A673 (cell line): ENCODE measurements at regions not wholly inside any gene's neighbourhood (a gene's known extent, or its start where the extent isn't known, plus 50 kb on each side); places are given as distances from the start of the nearest gene placed in this dataset.

Experiments used
- BruUV-seq: library from RNA; stranded (reverse); fragments of 400-500 nt; replicated peaks from 2 replicates; lab custom pipeline; 2021; lab: Mats Ljungman, UMichigan
- CTCF ChIA-PET: fragments of 300-600 bp; sonication (Branson Sonifier 250); formaldehyde crosslinking; loops from one replicate; lab custom pipeline; 2022; ENCODE audit warnings: antibody characterized with exemption; lab: Charles Lee
- POLR2A ChIA-PET: fragments of 300-600 bp; sonication (Branson Sonifier 250); formaldehyde crosslinking; loops from one replicate; lab custom pipeline; 2022; ENCODE audit warnings: antibody characterized with exemption; ENCODE audit not compliant: low non-redundant PET; lab: Charles Lee
- DNase-seq: peaks from one replicate; pipeline ENCODE4 v3.0.0-alpha.2; 2015; ENCODE audit warnings: low spot score
- H3K27ac ChIP-seq: fragments of 200-600 bp; sonication (generic); 2 replicates; pipeline ENCODE4 v1.5.1; 2016; ENCODE audit warnings: mixed run types, low read depth, mild to moderate bottlenecking, mixed read lengths, antibody characterized with exemption, low read length; ENCODE audit not compliant: poor library complexity, severe bottlenecking
- H3K27me3 ChIP-seq: fragments of 200-600 bp; sonication (generic); replicated peaks from 2 replicates; pipeline ENCODE4 v1.6.1; 2017; ENCODE audit warnings: mixed run types, low read depth, mild to moderate bottlenecking, mixed read lengths, antibody characterized with exemption, low read length; ENCODE audit not compliant: insufficient read depth, poor library complexity
- H3K36me3 ChIP-seq: fragments of 200-600 bp; sonication (generic); 2 replicates; pipeline ENCODE4 v1.6.1; 2016; ENCODE audit warnings: mixed run types, mild to moderate bottlenecking, mixed read lengths, antibody characterized with exemption, low read length; ENCODE audit not compliant: insufficient read depth, poor library complexity, severe bottlenecking
- H3K4me1 ChIP-seq: fragments of 200-600 bp; sonication (generic); 2 replicates; pipeline ENCODE4 v1.6.1; 2017; ENCODE audit warnings: mixed run types, mild to moderate bottlenecking, mixed read lengths, antibody characterized with exemption, low read length; ENCODE audit not compliant: insufficient read depth, poor library complexity, severe bottlenecking
- H3K4me3 ChIP-seq: fragments of 200-600 bp; sonication (generic); 2 replicates; pipeline ENCODE4 v1.5.1; 2016; ENCODE audit warnings: low read depth, mixed run types, mild to moderate bottlenecking, mixed read lengths, low read length; ENCODE audit not compliant: poor library complexity, severe bottlenecking
- H3K9me3 ChIP-seq: fragments of 200-600 bp; sonication (generic); 2 replicates; pipeline ENCODE4 v1.6.1; 2016; ENCODE audit warnings: mixed run types, low read depth, mild to moderate bottlenecking, mixed read lengths, antibody characterized with exemption, low read length; ENCODE audit not compliant: poor library complexity, severe bottlenecking
- EZH2 ChIP-seq: fragments of 200-600 bp; sonication (generic); IDR thresholded peaks from 2 replicates; pipeline ENCODE4 v1.6.1; 2017; ENCODE audit warnings: borderline replicate concordance, low read depth, mild to moderate bottlenecking, mixed read lengths, antibody characterized with exemption, low read length; ENCODE audit not compliant: poor library complexity, severe bottlenecking
- intact Hi-C: fragments of 100-400 bp; cut with micrococcal nuclease; formaldehyde crosslinking; loops from one replicate; pipeline ENCODE4 v1.10.0; 2022; ENCODE audit not compliant: unreplicated experiment
- TF ChIP-seq, protein P1 (sequence below): fragments of 300-800, 200-600 bp; sonication (generic); conservative IDR thresholded peaks from 2 replicates; pipeline ENCODE4 v1.5.1; 2017; ENCODE audit warnings: low read depth, mild to moderate bottlenecking, antibody characterized with exemption, low read length, moderate library complexity, mixed read lengths

DNA sequence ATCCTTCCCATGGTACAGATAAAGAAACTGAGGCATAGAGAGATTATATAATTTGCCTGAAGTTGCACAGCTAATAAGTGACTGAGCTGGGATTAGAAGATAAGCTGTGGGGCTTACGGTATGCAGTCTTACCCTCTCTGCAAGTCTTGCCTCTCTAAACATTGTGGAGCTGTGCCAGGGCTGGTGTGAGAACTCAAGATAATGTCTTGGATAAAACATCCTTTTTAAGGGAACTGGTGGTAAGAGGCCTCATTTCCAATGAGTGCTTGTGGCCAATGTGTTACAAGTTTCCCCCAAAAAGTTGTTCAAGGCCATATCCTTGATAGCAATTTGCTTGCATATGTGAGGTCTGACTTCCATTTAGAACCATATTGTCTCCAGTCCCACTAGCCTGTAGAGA, 84.3 kb upstream of the ETAA1 start:
- no peaks in the 10 kb centered on the region for H3K9me3 ChIP-seq
- peaks cover 8% of the 10 kb centered on the region for H3K4me1 ChIP-seq
- no peaks in the 10 kb centered on the region for H3K36me3 ChIP-seq
- BruUV-seq = no TSS peak
- no peak overlapping the region for H3K27ac ChIP-seq
- intact Hi-C loops = no loop called here
- ChIA-PET CTCF (no interaction called here), POLR2A (no interaction called here)
- DNase-seq = no peak
- no peaks in the 10 kb centered on the region for H3K27me3 ChIP-seq
- H3K4me3 ChIP-seq = no peak overlapping the region
- no peak for TF ChIP-seq EZH2
- TF ChIP-seq, protein P1, sequence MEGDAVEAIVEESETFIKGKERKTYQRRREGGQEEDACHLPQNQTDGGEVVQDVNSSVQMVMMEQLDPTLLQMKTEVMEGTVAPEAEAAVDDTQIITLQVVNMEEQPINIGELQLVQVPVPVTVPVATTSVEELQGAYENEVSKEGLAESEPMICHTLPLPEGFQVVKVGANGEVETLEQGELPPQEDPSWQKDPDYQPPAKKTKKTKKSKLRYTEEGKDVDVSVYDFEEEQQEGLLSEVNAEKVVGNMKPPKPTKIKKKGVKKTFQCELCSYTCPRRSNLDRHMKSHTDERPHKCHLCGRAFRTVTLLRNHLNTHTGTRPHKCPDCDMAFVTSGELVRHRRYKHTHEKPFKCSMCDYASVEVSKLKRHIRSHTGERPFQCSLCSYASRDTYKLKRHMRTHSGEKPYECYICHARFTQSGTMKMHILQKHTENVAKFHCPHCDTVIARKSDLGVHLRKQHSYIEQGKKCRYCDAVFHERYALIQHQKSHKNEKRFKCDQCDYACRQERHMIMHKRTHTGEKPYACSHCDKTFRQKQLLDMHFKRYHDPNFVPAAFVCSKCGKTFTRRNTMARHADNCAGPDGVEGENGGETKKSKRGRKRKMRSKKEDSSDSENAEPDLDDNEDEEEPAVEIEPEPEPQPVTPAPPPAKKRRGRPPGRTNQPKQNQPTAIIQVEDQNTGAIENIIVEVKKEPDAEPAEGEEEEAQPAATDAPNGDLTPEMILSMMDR = no peak

DNA sequence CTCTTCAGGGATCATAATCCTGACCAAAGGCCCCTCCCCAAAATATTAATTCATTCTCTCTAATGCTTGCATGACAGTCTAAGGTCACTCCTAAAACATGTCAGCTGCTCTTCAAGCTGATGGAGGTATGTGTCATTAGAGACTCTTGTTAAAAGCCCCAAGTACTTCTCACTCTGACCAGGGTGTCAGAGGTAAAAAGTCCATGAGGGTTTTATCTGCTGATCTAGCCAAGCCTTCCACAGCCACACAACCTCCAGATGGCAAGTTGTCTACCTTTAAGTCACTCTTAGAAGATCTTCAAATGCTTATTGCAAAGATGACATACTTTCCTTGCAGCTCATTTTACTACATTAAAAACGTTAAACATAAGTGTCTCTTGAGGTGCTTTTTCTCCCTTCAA, 83.6 kb upstream of the ETAA1 start:
- DNase-seq = no peak
- POLR2A ChIA-PET = no interaction called here
- intact Hi-C loops = no loop called here

DNA sequence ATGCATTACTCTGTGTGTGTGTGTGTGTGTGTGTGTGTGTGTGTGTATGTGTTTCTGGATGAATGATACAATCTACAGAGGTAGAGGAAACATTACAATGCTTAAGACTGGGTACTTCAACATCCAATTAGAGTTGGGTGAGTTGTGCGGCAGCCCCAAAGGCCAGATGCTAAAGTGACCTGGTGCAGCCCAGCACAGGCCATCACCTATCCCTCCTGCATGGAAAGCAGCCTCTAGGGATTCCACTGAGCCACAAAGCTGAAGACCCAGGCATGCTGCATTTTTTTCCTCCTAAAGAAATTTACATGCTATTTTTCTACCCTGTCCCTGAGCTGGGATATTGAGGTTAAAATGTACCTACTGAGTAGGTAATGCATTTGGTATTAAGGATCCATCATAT, 79.1 kb upstream of the ETAA1 start:
- TF ChIP-seq EZH2 = no peak
- TF ChIP-seq, protein P1 = no peak
- Histone ChIP-seq H3K27ac (no peak overlapping the region), H3K9me3 (no peaks in the 10 kb centered on the region), H3K27me3 (no peaks in the 10 kb centered on the region), H3K36me3 (no peaks in the 10 kb centered on the region), H3K4me3 (no peak overlapping the region), H3K4me1 (peaks cover 44% of the 10 kb centered on the region)
- no peak for DNase-seq
- CTCF ChIA-PET = no interaction called here
- no TSS peak for BruUV-seq
- intact Hi-C loops = loop anchor here (5.0 kb wide), 1 partner anchor 731 kb away; no protein-coding TSS in a partner anchor
- POLR2A ChIA-PET = no interaction called here

More for the DNA sequence above, 83.6 kb upstream of the ETAA1 start:
- H3K27me3 ChIP-seq = no peaks in the 10 kb centered on the region
- H3K36me3 ChIP-seq = no peaks in the 10 kb centered on the region
- no peak overlapping the region for H3K4me3 ChIP-seq
- H3K4me1 ChIP-seq = peaks cover 10% of the 10 kb centered on the region
- CTCF ChIA-PET = no interaction called here
- H3K27ac ChIP-seq = no peak overlapping the region
- no TSS peak for BruUV-seq
- no peak for TF ChIP-seq EZH2
- TF ChIP-seq, protein P1 = no peak
- H3K9me3 ChIP-seq = no peaks in the 10 kb centered on the region
